ENCODE measurements at regions not wholly inside any gene's neighbourhood (a gene's known extent, or its start where the extent isn't known, plus 50 kb on each side); places are given as distances from the start of the nearest gene placed in this dataset.

DNA sequence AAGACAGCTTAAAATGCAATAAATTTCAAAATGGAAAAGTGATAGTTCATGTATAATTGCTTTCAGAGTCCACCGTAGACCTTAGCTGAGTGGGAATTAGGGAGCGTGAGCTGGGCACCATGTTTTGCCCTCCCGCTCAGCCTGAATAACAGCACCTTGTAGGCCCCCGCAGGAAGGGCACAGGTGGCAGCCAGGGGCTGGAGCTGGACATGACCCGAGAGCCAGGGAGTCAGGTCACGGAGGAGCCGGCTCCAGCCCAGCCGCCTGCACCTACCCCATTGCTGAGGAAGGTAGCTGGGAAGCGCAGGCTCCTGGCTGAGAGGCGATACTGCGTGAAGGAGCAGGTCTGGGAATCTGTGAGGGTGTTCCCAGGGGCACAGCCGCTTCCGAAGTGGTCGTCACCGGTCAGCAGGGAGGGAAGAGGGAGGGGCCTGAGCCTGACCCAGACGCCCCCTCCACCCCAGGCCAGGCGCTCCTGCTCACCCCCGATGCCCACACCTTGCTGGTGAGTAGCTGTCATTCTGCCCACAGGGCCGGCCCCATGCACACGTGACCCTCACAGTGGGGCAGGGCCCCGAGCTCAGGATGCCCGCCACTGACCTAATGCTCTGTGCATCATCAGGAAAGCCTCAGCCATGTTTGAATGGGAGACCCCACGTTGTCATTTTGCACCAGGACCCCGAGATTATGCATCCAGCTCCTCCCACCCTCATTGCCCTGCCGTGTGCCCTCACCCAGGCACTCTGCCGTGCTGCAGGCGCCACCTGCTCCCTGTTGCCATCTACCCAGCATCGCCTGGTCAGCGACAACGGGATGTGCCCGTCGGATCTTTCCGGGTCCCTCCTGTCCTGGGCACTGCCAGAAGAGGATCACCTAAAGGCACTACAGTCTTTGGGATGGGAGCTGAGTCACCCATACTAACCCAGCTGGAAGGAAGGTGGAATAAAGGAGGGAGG lies 129.2 kb upstream of the TCERG1L start:
- Histone ChIP-seq H3K4me1 (ENCODE audit: insufficient read depth, low read length) (no peaks in the 10 kb centered on the region), H4K8ac (replicated peaks; ENCODE audit: insufficient read length, low read depth, low read length) (no peak overlapping the region), H2AK5ac (ENCODE audit: insufficient read length, low read length) (no peak overlapping the region), H3K27me3 (ENCODE audit: insufficient read depth, low read length) (no peaks in the 10 kb centered on the region), H3K18ac (ENCODE audit: insufficient read length, low read depth, low read length) (no peak overlapping the region), H2BK120ac (ENCODE audit: low read depth, low read length, poor library complexity, severe bottlenecking) (no peak overlapping the region), H2BK15ac (ENCODE audit: low read depth, low read length) (no peak overlapping the region), H4K91ac (ENCODE audit: insufficient read length, low read depth, low read length) (no peak overlapping the region), H2BK5ac (ENCODE audit: insufficient read length, low read length) (no peak overlapping the region), H3K14ac (ENCODE audit: insufficient read depth, low read length) (no peak overlapping the region; the same call in 1 of the 2 replicates), H3K23ac (ENCODE audit: insufficient read length, low read depth, low read length) (no peak overlapping the region), H3T11ph (ENCODE audit: low read length) (no peak overlapping the region), H3K27ac (ENCODE audit: insufficient read length, low read depth, low read length) (no peak overlapping the region), H3K79me2 (ENCODE audit: insufficient read depth, low read length) (no peaks in the 10 kb centered on the region), H2BK12ac (ENCODE audit: insufficient read length, low read depth, low read length) (no peak overlapping the region), H3K79me1 (ENCODE audit: insufficient read depth, low read depth, low read length, poor library complexity, severe bottlenecking) (no peaks in the 10 kb centered on the region), H3K4ac (ENCODE audit: low read depth, low read length) (no peak overlapping the region), H3K9me3 (ENCODE audit: control insufficient read depth, low read depth, low read length) (no peaks in the 10 kb centered on the region), H2BK20ac (ENCODE audit: low read depth, low read length, poor library complexity, severe bottlenecking) (no peak overlapping the region), H4K5ac (ENCODE audit: insufficient read length, low read depth, low read length) (no peak overlapping the region), H3K56ac (ENCODE audit: insufficient read length, low read depth, low read length) (no peak overlapping the region), H3K4me2 (ENCODE audit: insufficient read depth, insufficient read length, low read length) (no peak overlapping the region), H3K23me2 (ENCODE audit: insufficient read length, low read depth, low read length, poor library complexity, severe bottlenecking) (no peaks in the 10 kb centered on the region), H2AFZ (ENCODE audit: low read length) (no peak overlapping the region), H3K9ac (ENCODE audit: extremely low read depth, insufficient read length, low read length) (no peak overlapping the region), H4K20me1 (ENCODE audit: control insufficient read depth, insufficient read depth, insufficient read length) (no peaks in the 10 kb centered on the region)
- no peak for DNase-seq
- H3K27ac Mint-ChIP-seq, result no peak overlapping the region
- H3K36me3 Mint-ChIP-seq (ENCODE audit: insufficient read depth in 1 of 3, low read depth in 3 of 3), result no peaks in the 10 kb centered on the region
- H3K4me3 Mint-ChIP-seq, result no peak overlapping the region; a peak in 1 of 5 replicates
- no peaks in the 10 kb centered on the region for H3K9me3 Mint-ChIP-seq
- TF ChIP-seq, protein P1, sequence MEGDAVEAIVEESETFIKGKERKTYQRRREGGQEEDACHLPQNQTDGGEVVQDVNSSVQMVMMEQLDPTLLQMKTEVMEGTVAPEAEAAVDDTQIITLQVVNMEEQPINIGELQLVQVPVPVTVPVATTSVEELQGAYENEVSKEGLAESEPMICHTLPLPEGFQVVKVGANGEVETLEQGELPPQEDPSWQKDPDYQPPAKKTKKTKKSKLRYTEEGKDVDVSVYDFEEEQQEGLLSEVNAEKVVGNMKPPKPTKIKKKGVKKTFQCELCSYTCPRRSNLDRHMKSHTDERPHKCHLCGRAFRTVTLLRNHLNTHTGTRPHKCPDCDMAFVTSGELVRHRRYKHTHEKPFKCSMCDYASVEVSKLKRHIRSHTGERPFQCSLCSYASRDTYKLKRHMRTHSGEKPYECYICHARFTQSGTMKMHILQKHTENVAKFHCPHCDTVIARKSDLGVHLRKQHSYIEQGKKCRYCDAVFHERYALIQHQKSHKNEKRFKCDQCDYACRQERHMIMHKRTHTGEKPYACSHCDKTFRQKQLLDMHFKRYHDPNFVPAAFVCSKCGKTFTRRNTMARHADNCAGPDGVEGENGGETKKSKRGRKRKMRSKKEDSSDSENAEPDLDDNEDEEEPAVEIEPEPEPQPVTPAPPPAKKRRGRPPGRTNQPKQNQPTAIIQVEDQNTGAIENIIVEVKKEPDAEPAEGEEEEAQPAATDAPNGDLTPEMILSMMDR (conservative IDR thresholded peaks at IDR 0.05), result no peak
- WGBS (ENCODE audit: extremely low coverage, insufficient read length, low lambda C conversion rate), result no CpG with 5 or more reads among the region's 33 CpGs
- peaks cover 3% of the 10 kb centered on the region; the same call in 1 of the 2 replicates for H3K27me3 Mint-ChIP-seq (ENCODE audit: low read depth)
- peaks cover 5 to 16% of the 10 kb centered on the region in 2 experiments; a peak in 3 of 4 replicates for H3K4me1 Mint-ChIP-seq
